PC-3 (cell line): ENCODE measurements at regions not wholly inside any gene's neighbourhood (a gene's known extent, or its start where the extent isn't known, plus 50 kb on each side); places are given as distances from the start of the nearest gene placed in this dataset.

ENCODE experiments used
- ATAC-seq: fragments of 200-7000 bp; cut with Tn5 transposase; 2 replicates; pipeline ENCODE4 v1.9.1; 2020; ENCODE audit warnings: mild to moderate bottlenecking, moderate library complexity
- BruUV-seq: library from RNA; stranded (reverse); fragments of 400-500 nt; replicated peaks from 2 replicates; lab custom pipeline; 2021; lab: Mats Ljungman, UMichigan
- CTCF ChIA-PET: fragments of 300-600 bp; sonication (Branson Sonifier 250); formaldehyde crosslinking; loops from one replicate; lab custom pipeline; 2022; ENCODE audit warnings: antibody characterized with exemption; lab: Charles Lee
- POLR2A ChIA-PET: fragments of 300-600 bp; sonication (Branson Sonifier 250); formaldehyde crosslinking; loops from one replicate; lab custom pipeline; 2022; ENCODE audit warnings: antibody characterized with exemption; ENCODE audit not compliant: unreplicated experiment; lab: Charles Lee
- DNase-seq: peaks from one replicate; pipeline ENCODE4 v3.0.0-alpha.2; 2015
- H2AFZ ChIP-seq: fragments of 300-600 bp; sonication (generic); 2 replicates; pipeline ENCODE4 v1.6.0; 2016; ENCODE audit warnings: antibody characterized with exemption, low read length
- H3F3A ChIP-seq: fragments of 300-600 bp; sonication (generic); one replicate; pipeline ENCODE4 v1.6.0; 2017; ENCODE audit warnings: antibody characterized with exemption, low read length, control low read depth, mild to moderate bottlenecking; ENCODE audit not compliant: unreplicated experiment
- H3K27ac ChIP-seq: fragments of 300-600 bp; sonication (generic); 2 replicates; pipeline ENCODE4 v1.5.1; 2016; ENCODE audit warnings: mild to moderate bottlenecking, low read length
- H3K27me3 ChIP-seq: fragments of 300-600 bp; sonication (generic); 2 replicates; pipeline ENCODE4 v1.6.1; 2016; ENCODE audit warnings: low read length, mixed read lengths
- H3K36me3 ChIP-seq: fragments of 300-600 bp; sonication (generic); 2 replicates; pipeline ENCODE4 v1.6.1; 2016; ENCODE audit warnings: low read depth, mixed run types, low read length, mixed read lengths
- H3K4me1 ChIP-seq: fragments of 300-600 bp; sonication (generic); 2 replicates; pipeline ENCODE4 v1.5.1; 2016; ENCODE audit warnings: low read length; ENCODE audit not compliant: insufficient read depth
- H3K4me2 ChIP-seq: fragments of 300-600 bp; sonication (generic); 2 replicates; pipeline ENCODE4 v1.6.0; 2016; ENCODE audit warnings: low read length
- H3K4me3 ChIP-seq: fragments of 300-600 bp; sonication (generic); 2 replicates; pipeline ENCODE4 v1.5.1; 2016; ENCODE audit warnings: mild to moderate bottlenecking, low read length, mixed read lengths
- H3K79me2 ChIP-seq: fragments of 300-600 bp; sonication (generic); 2 replicates; pipeline ENCODE4 v1.6.1; 2017; ENCODE audit warnings: low read length, mixed read lengths
- H3K9ac ChIP-seq: fragments of 300-600 bp; sonication (generic); 2 replicates; pipeline ENCODE4 v1.6.0; 2016; ENCODE audit warnings: mild to moderate bottlenecking, low read length
- H3K9me2 ChIP-seq: fragments of 300-600 bp; sonication (generic); replicated peaks from 2 replicates; pipeline ENCODE4 v1.6.1; 2016; ENCODE audit warnings: mixed run types, low read length, mixed read lengths
- H3K9me3 ChIP-seq: fragments of 300-600 bp; sonication (generic); 2 replicates; pipeline ENCODE4 v1.6.1; 2016; ENCODE audit warnings: low read length, mixed read lengths
- H4K20me1 ChIP-seq: fragments of 300-600 bp; sonication (generic); 2 replicates; pipeline ENCODE4 v1.6.1; 2016; ENCODE audit warnings: low read length, mixed read lengths
- EZH2 ChIP-seq: fragments of 300-600 bp; sonication (generic); IDR thresholded peaks from one replicate; pipeline ENCODE4 v1.6.1; 2017; ENCODE audit warnings: antibody characterized with exemption, mild to moderate bottlenecking, low read length; ENCODE audit not compliant: unreplicated experiment
- EZH2phosphoT487 ChIP-seq: fragments of 300-600 bp; sonication (generic); IDR thresholded peaks from 2 replicates; pipeline ENCODE4 v1.6.1; 2018; ENCODE audit warnings: mild to moderate bottlenecking, antibody characterized with exemption, low read length, borderline replicate concordance
- intact Hi-C: fragments of 100-400 bp; cut with micrococcal nuclease; formaldehyde crosslinking; loops from 2 replicates; pipeline ENCODE4 v1.9.0; 2023
- TF ChIP-seq, protein P1 (sequence below): fragments of 300-600 bp; sonication (generic); conservative IDR thresholded peaks from 2 replicates; pipeline ENCODE4 v1.5.1; 2017; ENCODE audit warnings: antibody characterized with exemption, low read depth, mild to moderate bottlenecking, low read length

DNA sequence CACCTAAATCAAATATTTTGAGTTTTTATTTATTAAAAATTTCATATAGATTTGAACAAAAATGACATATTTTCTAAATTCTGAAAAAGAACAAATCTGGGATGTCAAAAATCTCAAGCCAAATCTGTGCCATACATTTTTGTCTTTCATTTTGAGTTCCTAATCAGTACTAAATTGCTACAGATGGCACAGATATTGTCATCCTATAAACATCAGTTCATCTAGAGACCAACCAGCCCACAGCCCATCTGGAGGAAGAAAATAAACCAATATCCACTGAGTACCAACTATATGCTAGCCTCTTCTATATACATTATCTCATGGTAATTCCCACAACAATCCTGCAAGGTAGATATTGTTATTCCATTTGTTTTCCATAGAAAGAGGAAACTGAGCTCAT lies 156.8 kb upstream of the ATP1B1 start:
- ATAC-seq (no peak), DNase-seq (no peak)
- no peak overlapping the region for H3K4me2 ChIP-seq
- H3K4me1 ChIP-seq, result no peaks in the 10 kb centered on the region
- no TSS peak for BruUV-seq
- ChIA-PET CTCF (no interaction called here), POLR2A (no interaction called here)
- intact Hi-C loops, result no loop called here
- no peaks in the 10 kb centered on the region for H3K9me2 ChIP-seq
- H3K27me3 ChIP-seq, result no peaks in the 10 kb centered on the region
- TF ChIP-seq, protein P1, sequence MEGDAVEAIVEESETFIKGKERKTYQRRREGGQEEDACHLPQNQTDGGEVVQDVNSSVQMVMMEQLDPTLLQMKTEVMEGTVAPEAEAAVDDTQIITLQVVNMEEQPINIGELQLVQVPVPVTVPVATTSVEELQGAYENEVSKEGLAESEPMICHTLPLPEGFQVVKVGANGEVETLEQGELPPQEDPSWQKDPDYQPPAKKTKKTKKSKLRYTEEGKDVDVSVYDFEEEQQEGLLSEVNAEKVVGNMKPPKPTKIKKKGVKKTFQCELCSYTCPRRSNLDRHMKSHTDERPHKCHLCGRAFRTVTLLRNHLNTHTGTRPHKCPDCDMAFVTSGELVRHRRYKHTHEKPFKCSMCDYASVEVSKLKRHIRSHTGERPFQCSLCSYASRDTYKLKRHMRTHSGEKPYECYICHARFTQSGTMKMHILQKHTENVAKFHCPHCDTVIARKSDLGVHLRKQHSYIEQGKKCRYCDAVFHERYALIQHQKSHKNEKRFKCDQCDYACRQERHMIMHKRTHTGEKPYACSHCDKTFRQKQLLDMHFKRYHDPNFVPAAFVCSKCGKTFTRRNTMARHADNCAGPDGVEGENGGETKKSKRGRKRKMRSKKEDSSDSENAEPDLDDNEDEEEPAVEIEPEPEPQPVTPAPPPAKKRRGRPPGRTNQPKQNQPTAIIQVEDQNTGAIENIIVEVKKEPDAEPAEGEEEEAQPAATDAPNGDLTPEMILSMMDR, result no peak
- TF ChIP-seq EZH2phosphoT487 (no peak), EZH2 (no peak)
- H3K79me2 ChIP-seq, result no peaks in the 10 kb centered on the region
- H3F3A ChIP-seq, result no peaks in the 10 kb centered on the region
- H3K4me3 ChIP-seq, result no peak overlapping the region
- no peak overlapping the region for H3K27ac ChIP-seq
- H3K9ac ChIP-seq, result no peak overlapping the region
- no peak overlapping the region for H2AFZ ChIP-seq
- no peaks in the 10 kb centered on the region for H4K20me1 ChIP-seq
- no peaks in the 10 kb centered on the region for H3K36me3 ChIP-seq
- H3K9me3 ChIP-seq, result no peaks in the 10 kb centered on the region

DNA sequence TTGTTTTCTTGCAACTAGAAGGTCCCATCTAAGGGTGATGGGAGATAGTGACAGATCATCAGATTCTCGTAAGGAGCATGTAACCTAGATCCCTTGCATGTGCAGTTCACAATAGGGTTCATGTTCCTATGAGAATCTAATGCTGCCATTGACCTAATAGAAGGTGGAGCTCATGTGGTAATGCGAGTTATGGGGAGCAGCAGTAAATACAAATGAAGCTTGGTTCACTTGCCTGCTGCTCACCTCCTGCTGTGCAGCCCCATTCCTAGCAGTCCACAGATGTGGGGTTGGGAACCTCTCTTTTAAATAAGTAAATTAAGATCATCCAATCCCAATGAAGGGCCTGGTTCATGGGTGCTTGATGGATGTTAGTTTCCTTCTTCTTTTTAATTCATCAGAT lies 148.7 kb upstream of the ATP1B1 start:
- Histone ChIP-seq H3K79me2 (no peaks in the 10 kb centered on the region), H4K20me1 (no peaks in the 10 kb centered on the region), H3K9ac (no peak overlapping the region), H3K9me3 (no peaks in the 10 kb centered on the region), H3K9me2 (no peaks in the 10 kb centered on the region), H3K4me3 (no peak overlapping the region), H2AFZ (no peak overlapping the region), H3K4me2 (no peak overlapping the region), H3K36me3 (no peaks in the 10 kb centered on the region), H3F3A (no peaks in the 10 kb centered on the region), H3K27me3 (no peaks in the 10 kb centered on the region), H3K27ac (no peak overlapping the region), H3K4me1 (peaks cover 9% of the 10 kb centered on the region)
- intact Hi-C loops, result no loop called here
- POLR2A ChIA-PET, result no interaction called here
- ATAC-seq, result no peak
- CTCF ChIA-PET, result no interaction called here
- no peak for TF ChIP-seq EZH2
- TF ChIP-seq, protein P1, result no peak
- no peak for TF ChIP-seq EZH2phosphoT487
- no peak for DNase-seq
- BruUV-seq, result no TSS peak

DNA sequence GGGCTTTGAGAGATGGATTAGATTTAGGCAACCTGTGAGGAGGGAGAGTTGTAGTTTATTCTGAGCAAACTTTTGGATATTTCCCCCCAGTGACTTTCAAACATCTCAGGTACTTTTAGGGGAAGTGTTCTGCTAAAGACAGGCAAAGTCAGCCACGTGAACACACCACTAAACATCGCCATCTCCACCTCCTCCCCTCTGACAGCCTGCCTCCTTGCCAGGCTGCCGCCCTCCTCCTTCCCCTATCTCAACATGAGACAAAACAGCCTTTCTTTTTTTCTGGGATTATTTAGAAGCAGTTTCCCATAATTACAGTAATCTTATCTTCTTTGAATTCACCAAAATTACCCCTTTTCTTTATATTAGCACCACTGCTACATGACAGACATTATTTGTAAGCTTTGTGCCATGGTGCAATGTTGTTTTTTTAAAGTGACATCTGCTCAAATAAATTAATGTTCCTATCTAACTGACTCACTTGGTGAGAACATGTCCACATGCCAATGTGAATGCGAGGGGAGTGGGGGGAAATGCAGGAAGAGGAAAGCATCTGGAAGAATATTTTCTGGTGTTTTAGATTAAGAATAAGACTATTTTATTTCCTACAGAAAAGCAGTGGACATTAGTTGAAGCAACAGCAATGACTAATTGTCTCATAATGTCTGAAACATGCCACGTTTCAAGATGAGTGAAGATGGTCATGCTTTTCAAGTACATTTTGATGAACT lies 147.8 kb upstream of the ATP1B1 start:
- Histone ChIP-seq H3K36me3 (no peaks in the 10 kb centered on the region), H3K79me2 (no peaks in the 10 kb centered on the region), H4K20me1 (no peaks in the 10 kb centered on the region), H3K4me2 (no peak overlapping the region), H2AFZ (no peak overlapping the region), H3K9me3 (no peaks in the 10 kb centered on the region), H3K27ac (no peak overlapping the region), H3K27me3 (no peaks in the 10 kb centered on the region), H3K9ac (no peak overlapping the region), H3K4me3 (no peak overlapping the region), H3K4me1 (peaks cover 9% of the 10 kb centered on the region), H3K9me2 (no peaks in the 10 kb centered on the region), H3F3A (no peaks in the 10 kb centered on the region)
- ATAC-seq (no peak), DNase-seq (no peak)
- TF ChIP-seq, protein P1, result no peak
- TF ChIP-seq EZH2phosphoT487, result no peak
- no peak for TF ChIP-seq EZH2
- POLR2A ChIA-PET, result no interaction called here
- no TSS peak for BruUV-seq
- CTCF ChIA-PET, result no interaction called here
- intact Hi-C loops, result no loop called here
